HG03378 (cell line): ENCODE measurements at regions not wholly inside any gene's neighbourhood (a gene's known extent, or its start where the extent isn't known, plus 50 kb on each side); places are given as distances from the start of the nearest gene placed in this dataset.
"Not testable (repeated sequence)": the region's sequence is repeated elsewhere in the genome, so short reads cannot be mapped to it uniquely, and the experiment has no call there.

Experiments
- ATAC-seq: cut with Tn5 transposase; IDR thresholded peaks from one replicate; pipeline ENCODE4 v1.9.1; 2021; ENCODE audit warnings: mild to moderate bottlenecking, moderate library complexity; ENCODE audit not compliant: unreplicated experiment

- no peak for ATAC-seq
Observed at GRCh38 chr11:96447208-96448110, 57.6 kb downstream of the JRKL start.

DNA sequence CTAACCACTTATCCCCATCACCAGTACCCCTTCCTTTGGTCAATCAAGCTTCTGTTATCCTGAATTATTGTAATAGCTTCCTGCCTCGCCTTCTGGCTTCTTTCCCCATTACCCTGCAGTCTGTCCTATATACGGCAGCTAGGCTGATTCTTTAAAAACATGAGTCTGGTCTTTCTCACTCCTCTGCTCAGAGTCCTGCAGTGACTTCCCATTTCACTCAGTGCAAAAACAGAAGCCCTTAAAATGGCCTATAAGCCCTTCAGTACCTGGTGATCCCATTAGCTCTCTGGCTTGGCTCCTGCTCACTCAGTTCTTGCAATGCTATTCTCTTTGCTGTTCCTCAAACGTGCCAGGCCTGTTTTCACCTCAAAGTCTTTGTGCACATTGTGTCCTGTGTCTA, 58.4 kb downstream of the JRKL start:
- ATAC-seq, result no peak

- no peak for ATAC-seq
Observed at GRCh38 chr11:96456111-96456510, 66.3 kb downstream of the JRKL start.

GRCh38 chr11:96459751-96460150, 69.9 kb downstream of the JRKL start:
- ATAC-seq, result no peak

GRCh38 chr11:96461871-96462270, 72.1 kb downstream of the JRKL start:
- no peak for ATAC-seq

- peak; percentile 93 for ATAC-seq
Observed at GRCh38 chr11:96464700-96465307, 75.0 kb downstream of the JRKL start.

GRCh38 chr11:96465512-96465911, 75.7 kb downstream of the JRKL start:
- no peak for ATAC-seq

DNA sequence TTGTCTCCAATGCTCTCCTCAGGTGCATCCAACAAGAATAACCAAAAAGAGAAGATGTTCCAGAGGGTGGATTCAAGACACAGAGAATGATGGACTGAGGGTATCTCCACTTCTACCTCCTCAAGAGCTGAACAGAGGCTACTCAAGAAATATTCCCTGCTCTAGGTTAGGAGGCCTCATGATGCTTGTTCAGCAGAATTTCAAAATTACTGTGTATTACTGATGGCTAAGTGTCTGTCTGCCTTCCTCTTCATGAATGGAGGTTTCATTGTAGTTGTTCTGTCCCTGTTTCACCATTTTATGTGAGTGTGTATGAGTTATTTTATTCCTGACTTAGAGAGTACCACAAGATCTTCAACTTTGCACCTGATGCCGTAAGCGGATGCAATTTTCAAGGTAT, 76.8 kb downstream of the JRKL start:
- no peak for ATAC-seq

- ATAC-seq, result no peak
Observed at GRCh38 chr11:96469776-96470175, 80.0 kb downstream of the JRKL start.

GRCh38 chr11:96470521-96470920, 80.7 kb downstream of the JRKL start:
- ATAC-seq, result no peak

DNA sequence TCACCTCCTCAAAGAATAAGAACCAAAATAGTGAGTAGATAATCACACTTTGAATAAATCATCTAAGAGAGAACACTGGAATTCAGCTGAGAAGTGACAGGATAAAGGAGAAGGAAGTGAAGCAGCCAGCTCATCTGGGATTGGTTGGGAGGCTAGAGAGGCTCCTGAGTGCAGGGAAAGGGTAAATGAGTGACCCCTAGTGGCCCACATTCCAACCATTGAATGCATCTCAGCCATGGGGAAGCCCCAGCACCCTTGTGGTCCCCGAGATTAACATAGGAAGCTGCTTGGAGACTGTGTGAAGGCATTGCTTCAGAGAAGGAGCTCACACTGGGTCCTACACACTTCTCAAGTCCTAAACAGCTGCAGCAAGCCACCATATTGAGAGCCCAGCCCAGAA, 82.3 kb downstream of the JRKL start:
- ATAC-seq, result peak; percentile 86

GRCh38 chr11:96474263-96474662, 84.5 kb downstream of the JRKL start:
- no peak for ATAC-seq

DNA sequence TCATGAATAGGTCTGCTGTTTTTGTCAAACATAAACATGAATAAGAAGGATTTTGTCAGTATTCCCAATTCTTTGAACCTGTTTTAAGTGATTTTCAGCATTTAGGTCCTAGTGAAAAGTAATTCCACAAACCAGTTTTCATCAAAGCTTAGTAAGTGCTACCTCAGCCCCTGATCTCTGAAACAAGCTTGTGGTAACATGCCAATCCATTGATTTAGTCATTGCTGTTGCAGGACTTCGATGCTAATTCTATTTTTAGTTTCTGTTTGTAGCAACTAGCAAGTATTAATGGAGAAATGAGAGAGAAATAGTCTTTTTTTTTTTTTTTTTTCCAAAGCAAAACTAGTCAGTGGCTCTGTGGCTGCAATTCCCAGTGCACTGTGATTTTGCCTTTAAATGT, 91.4 kb downstream of the JRKL start:
- ATAC-seq, result no peak

GRCh38 chr11:96481771-96482170, 92.0 kb downstream of the JRKL start:
- no peak for ATAC-seq

GRCh38 chr11:96482193-96482592, 92.4 kb downstream of the JRKL start:
- ATAC-seq, result no peak

- ATAC-seq, result no peak
Observed at GRCh38 chr11:96483374-96483955, 93.7 kb downstream of the JRKL start.

GRCh38 chr11:96484361-96484760, 94.5 kb downstream of the JRKL start:
- no peak for ATAC-seq

GRCh38 chr11:96486890-96487611, 97.2 kb downstream of the JRKL start:
- ATAC-seq, result no peak

DNA sequence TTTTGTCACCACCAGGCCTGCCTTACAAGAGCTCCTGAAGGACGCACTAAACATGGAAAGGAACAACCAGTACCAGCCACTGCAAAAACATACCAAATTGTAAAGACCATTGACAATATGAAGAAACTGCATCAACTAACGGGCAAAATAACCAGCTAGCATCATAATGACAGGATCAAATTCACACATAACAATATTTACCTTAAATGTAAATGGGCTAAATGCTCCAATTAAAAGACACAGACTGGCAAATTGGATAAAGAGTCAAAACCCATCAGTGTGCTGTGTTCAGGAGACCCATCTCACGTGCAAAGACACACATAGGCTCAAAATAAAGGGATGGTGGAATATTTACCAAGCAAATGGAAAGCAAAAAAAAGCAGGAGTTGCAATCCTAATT, 99.1 kb downstream of the JRKL start:
- ATAC-seq, result not testable (repeated sequence)

- ATAC-seq, result no peak
Observed at GRCh38 chr11:96500440-96500839, 110.6 kb downstream of the JRKL start.

- no peak for ATAC-seq
Observed at GRCh38 chr11:96506041-96506440, 116.2 kb downstream of the JRKL start.
